GM23338 (cell line): ENCODE measurements at regions not wholly inside any gene's neighbourhood (a gene's known extent, or its start where the extent isn't known, plus 50 kb on each side); places are given as distances from the start of the nearest gene placed in this dataset.

Source experiments
- CREB1 ChIP-seq: fragments of 250-450 bp; sonication (Bioruptor Pico); IDR thresholded peaks from 2 replicates; pipeline ENCODE4 v1.5.0; 2020; ENCODE audit warnings: low read depth, mild to moderate bottlenecking, moderate library complexity
- POLR2AphosphoS5 ChIP-seq: IDR thresholded peaks from 2 replicates; pipeline ENCODE4 v1.6.1; 2016; ENCODE audit warnings: antibody characterized with exemption, low read depth
- TF ChIP-seq, protein P1 (sequence below): fragments of 250-450 bp; sonication (Bioruptor Pico); IDR thresholded peaks from 2 replicates; pipeline ENCODE4 v1.5.0; 2020; ENCODE audit warnings: mild to moderate bottlenecking, moderate library complexity
- TF ChIP-seq, protein P2 (sequence below), 2 experiments: fragments of 200-600 bp in 1 of 2; sonication (generic) in 1 of 2; conservative IDR thresholded peaks; 2 replicates each; pipeline versions ENCODE4 v1.5.1 to v1.6.1; 2016 to 2017; ENCODE audit warnings: antibody characterized with exemption in 2 of 2, low read depth in 2 of 2, mild to moderate bottlenecking in 2 of 2, moderate library complexity in 1 of 2

DNA sequence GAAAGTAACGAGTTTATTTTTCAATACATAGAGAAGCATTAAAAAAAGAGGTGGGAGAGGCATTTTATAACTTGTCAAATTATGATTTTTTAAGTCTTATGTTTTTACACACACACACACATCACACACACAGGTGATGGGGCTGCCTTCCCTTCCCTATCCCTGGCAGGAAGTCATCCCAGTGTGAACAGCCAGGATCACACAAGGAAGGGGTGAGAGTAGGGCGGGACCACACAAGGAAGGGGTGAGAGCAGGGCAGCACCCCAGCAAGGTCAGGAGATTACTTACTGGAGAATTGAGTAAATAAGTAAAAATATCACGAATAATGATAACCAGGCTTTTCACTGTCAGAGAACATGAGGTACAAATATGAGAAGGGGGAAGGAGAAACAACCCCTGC, 372.6 kb downstream of the SEC23A start:
- TF ChIP-seq, protein P1, sequence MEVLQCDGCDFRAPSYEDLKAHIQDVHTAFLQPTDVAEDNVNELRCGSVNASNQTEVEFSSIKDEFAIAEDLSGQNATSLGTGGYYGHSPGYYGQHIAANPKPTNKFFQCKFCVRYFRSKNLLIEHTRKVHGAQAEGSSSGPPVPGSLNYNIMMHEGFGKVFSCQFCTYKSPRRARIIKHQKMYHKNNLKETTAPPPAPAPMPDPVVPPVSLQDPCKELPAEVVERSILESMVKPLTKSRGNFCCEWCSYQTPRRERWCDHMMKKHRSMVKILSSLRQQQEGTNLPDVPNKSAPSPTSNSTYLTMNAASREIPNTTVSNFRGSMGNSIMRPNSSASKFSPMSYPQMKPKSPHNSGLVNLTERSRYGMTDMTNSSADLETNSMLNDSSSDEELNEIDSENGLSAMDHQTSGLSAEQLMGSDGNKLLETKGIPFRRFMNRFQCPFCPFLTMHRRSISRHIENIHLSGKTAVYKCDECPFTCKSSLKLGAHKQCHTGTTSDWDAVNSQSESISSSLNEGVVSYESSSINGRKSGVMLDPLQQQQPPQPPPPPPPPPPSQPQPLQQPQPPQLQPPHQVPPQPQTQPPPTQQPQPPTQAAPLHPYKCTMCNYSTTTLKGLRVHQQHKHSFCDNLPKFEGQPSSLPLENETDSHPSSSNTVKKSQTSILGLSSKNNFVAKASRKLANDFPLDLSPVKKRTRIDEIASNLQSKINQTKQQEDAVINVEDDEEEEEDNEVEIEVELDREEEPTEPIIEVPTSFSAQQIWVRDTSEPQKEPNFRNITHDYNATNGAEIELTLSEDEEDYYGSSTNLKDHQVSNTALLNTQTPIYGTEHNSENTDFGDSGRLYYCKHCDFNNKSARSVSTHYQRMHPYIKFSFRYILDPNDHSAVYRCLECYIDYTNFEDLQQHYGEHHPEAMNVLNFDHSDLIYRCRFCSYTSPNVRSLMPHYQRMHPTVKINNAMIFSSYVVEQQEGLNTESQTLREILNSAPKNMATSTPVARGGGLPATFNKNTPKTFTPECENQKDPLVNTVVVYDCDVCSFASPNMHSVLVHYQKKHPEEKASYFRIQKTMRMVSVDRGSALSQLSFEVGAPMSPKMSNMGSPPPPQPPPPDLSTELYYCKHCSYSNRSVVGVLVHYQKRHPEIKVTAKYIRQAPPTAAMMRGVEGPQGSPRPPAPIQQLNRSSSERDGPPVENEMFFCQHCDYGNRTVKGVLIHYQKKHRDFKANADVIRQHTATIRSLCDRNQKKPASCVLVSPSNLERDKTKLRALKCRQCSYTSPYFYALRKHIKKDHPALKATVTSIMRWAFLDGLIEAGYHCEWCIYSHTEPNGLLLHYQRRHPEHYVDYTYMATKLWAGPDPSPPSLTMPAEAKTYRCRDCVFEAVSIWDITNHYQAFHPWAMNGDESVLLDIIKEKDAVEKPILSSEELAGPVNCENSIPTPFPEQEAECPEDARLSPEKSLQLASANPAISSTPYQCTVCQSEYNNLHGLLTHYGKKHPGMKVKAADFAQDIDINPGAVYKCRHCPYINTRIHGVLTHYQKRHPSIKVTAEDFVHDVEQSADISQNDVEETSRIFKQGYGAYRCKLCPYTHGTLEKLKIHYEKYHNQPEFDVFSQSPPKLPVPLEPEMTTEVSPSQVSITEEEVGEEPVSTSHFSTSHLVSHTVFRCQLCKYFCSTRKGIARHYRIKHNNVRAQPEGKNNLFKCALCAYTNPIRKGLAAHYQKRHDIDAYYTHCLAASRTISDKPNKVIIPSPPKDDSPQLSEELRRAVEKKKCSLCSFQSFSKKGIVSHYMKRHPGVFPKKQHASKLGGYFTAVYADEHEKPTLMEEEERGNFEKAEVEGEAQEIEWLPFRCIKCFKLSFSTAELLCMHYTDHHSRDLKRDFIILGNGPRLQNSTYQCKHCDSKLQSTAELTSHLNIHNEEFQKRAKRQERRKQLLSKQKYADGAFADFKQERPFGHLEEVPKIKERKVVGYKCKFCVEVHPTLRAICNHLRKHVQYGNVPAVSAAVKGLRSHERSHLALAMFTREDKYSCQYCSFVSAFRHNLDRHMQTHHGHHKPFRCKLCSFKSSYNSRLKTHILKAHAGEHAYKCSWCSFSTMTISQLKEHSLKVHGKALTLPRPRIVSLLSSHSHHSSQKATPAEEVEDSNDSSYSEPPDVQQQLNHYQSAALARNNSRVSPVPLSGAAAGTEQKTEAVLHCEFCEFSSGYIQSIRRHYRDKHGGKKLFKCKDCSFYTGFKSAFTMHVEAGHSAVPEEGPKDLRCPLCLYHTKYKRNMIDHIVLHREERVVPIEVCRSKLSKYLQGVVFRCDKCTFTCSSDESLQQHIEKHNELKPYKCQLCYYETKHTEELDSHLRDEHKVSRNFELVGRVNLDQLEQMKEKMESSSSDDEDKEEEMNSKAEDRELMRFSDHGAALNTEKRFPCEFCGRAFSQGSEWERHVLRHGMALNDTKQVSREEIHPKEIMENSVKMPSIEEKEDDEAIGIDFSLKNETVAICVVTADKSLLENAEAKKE (CRISPR knock-in tag): no peak
- TF ChIP-seq, protein P2, sequence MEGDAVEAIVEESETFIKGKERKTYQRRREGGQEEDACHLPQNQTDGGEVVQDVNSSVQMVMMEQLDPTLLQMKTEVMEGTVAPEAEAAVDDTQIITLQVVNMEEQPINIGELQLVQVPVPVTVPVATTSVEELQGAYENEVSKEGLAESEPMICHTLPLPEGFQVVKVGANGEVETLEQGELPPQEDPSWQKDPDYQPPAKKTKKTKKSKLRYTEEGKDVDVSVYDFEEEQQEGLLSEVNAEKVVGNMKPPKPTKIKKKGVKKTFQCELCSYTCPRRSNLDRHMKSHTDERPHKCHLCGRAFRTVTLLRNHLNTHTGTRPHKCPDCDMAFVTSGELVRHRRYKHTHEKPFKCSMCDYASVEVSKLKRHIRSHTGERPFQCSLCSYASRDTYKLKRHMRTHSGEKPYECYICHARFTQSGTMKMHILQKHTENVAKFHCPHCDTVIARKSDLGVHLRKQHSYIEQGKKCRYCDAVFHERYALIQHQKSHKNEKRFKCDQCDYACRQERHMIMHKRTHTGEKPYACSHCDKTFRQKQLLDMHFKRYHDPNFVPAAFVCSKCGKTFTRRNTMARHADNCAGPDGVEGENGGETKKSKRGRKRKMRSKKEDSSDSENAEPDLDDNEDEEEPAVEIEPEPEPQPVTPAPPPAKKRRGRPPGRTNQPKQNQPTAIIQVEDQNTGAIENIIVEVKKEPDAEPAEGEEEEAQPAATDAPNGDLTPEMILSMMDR (conservative IDR thresholded peaks at IDR 0.05; ENCODE audit: low read depth in 2 of 2): no peak
- TF ChIP-seq POLR2AphosphoS5: no peak
- no peak for TF ChIP-seq CREB1 (CRISPR knock-in tag)
